GM23248 (cell line): ENCODE measurements at regions not wholly inside any gene's neighbourhood (a gene's known extent, or its start where the extent isn't known, plus 50 kb on each side); places are given as distances from the start of the nearest gene placed in this dataset.

Experiments used
- EZH2 ChIP-seq: fragments of 200-600 bp; sonication (generic); IDR thresholded peaks from 2 replicates; pipeline ENCODE4 v1.6.1; 2018; ENCODE audit warnings: antibody characterized with exemption, mild to moderate bottlenecking; ENCODE audit not compliant: insufficient read depth, poor library complexity, severe bottlenecking
- EZH2phosphoT487 ChIP-seq: fragments of 200-600 bp; sonication (generic); IDR thresholded peaks from 2 replicates; pipeline ENCODE4 v1.6.1; 2018; ENCODE audit warnings: antibody characterized with exemption, moderate library complexity, mild to moderate bottlenecking, low read depth; ENCODE audit not compliant: insufficient read depth

- TF ChIP-seq EZH2 (no peak), EZH2phosphoT487 (no peak)
Measured at GRCh38 chr18:6486313-6486712, 71.6 kb upstream of the L3MBTL4 start.
